WTC11 (cell line): ENCODE measurements at regions not wholly inside any gene's neighbourhood (a gene's known extent, or its start where the extent isn't known, plus 50 kb on each side); places are given as distances from the start of the nearest gene placed in this dataset.

Experiments
- ATAC-seq: fragments of 200-7000 bp; cut with Tn5 transposase; 2 replicates; pipeline ENCODE4 v1.10.0; 2021; ENCODE audit warnings: mild to moderate bottlenecking, moderate library complexity
- CTCF ChIA-PET: fragments of 300-600 bp; sonication (Branson Sonifier 250); formaldehyde crosslinking; loops from one replicate; lab custom pipeline; 2021; ENCODE audit warnings: antibody characterized with exemption; lab: Charles Lee
- POLR2A ChIA-PET: fragments of 350-600 bp; sonication (Branson Sonifier 250); formaldehyde crosslinking; loops from one replicate; lab custom pipeline; 2021; ENCODE audit warnings: antibody characterized with exemption; lab: Charles Lee
- DNase-seq: peaks from one replicate; pipeline ENCODE4 v3.0.0; 2021; ENCODE audit warnings: low spot score
- H3K27ac Mint-ChIP-seq: 2 replicates; pipeline ENCODE4 v1.8.0; 2021; ENCODE audit warnings: mixed read lengths
- H3K27me3 Mint-ChIP-seq: 2 replicates; pipeline ENCODE4 v1.8.0; 2021; ENCODE audit warnings: low read depth, mild to moderate bottlenecking, moderate library complexity, mixed read lengths
- H3K36me3 Mint-ChIP-seq: 2 replicates; pipeline ENCODE4 v1.8.0; 2021; ENCODE audit warnings: mixed read lengths
- H3K4me1 Mint-ChIP-seq: 2 replicates; pipeline ENCODE4 v1.8.0; 2022; ENCODE audit warnings: mixed read lengths
- H3K4me3 Mint-ChIP-seq: 2 replicates; pipeline ENCODE4 v1.8.0; 2021; ENCODE audit warnings: mild to moderate bottlenecking, moderate library complexity, mixed read lengths
- H3K9me3 Mint-ChIP-seq: 2 replicates; pipeline ENCODE4 v1.8.0; 2021; ENCODE audit warnings: mixed read lengths
- GABPB1 ChIP-seq: sonication (generic); formaldehyde crosslinking; IDR thresholded peaks from 2 replicates; pipeline ENCODE4 v1.8.1; 2023; ENCODE audit warnings: mild to moderate bottlenecking, missing genetic modification reagents
- GRHL2 ChIP-seq: fragments of 250-450 bp; sonication (Bioruptor Pico); IDR thresholded peaks from 2 replicates; pipeline ENCODE4 v1.8.0; 2022; ENCODE audit warnings: mild to moderate bottlenecking, moderate library complexity; ENCODE audit not compliant: insufficient replicate concordance, severe bottlenecking
- IRF2 ChIP-seq: sonication (generic); formaldehyde crosslinking; IDR thresholded peaks from 2 replicates; pipeline ENCODE4 v1.8.0; 2022; ENCODE audit warnings: low read depth, missing genetic modification reagents, borderline replicate concordance
- MYBL2 ChIP-seq: sonication (generic); formaldehyde crosslinking; IDR thresholded peaks from 2 replicates; pipeline ENCODE4 v1.8.1; 2023; ENCODE audit warnings: mild to moderate bottlenecking, moderate library complexity, missing genetic modification reagents
- OVOL2 ChIP-seq: fragments of 250-450 bp; sonication (Bioruptor Pico); IDR thresholded peaks from 2 replicates; pipeline ENCODE4 v1.9.0; 2021; ENCODE audit warnings: mild to moderate bottlenecking, borderline replicate concordance
- SMAD4 ChIP-seq: sonication (generic); formaldehyde crosslinking; IDR thresholded peaks from 2 replicates; pipeline ENCODE4 v1.8.0; 2022; ENCODE audit warnings: mild to moderate bottlenecking, missing genetic modification reagents
- ZNF317 ChIP-seq: sonication (generic); formaldehyde crosslinking; IDR thresholded peaks from 2 replicates; pipeline ENCODE4 v1.8.1; 2023; ENCODE audit warnings: low read depth, mild to moderate bottlenecking, moderate library complexity, missing genetic modification reagents, borderline replicate concordance
- TF ChIP-seq, protein P1 (sequence below): fragments of 200-600 bp; IDR thresholded peaks from 2 replicates; pipeline ENCODE4 v1.8.0; 2022; ENCODE audit warnings: antibody characterized with exemption
- TF ChIP-seq, protein P2 (sequence below): fragments of 250-450 bp; sonication (Bioruptor Pico); IDR thresholded peaks from 2 replicates; pipeline ENCODE4 v1.9.0; 2021; ENCODE audit warnings: mild to moderate bottlenecking
- TF ChIP-seq, protein P3 (sequence below): sonication (generic); formaldehyde crosslinking; IDR thresholded peaks from 2 replicates; pipeline ENCODE4 v1.8.1; 2022; ENCODE audit warnings: mild to moderate bottlenecking, moderate library complexity, missing genetic modification reagents
- TF ChIP-seq, protein P4 (sequence below): sonication (generic); formaldehyde crosslinking; IDR thresholded peaks from 2 replicates; pipeline ENCODE4 v1.8.0; 2023; ENCODE audit warnings: mild to moderate bottlenecking, missing genetic modification reagents
- TF ChIP-seq, protein P5 (sequence below): fragments of 250-450 bp; sonication (Bioruptor Pico); IDR thresholded peaks from 2 replicates; pipeline ENCODE4 v2.1.2; 2022; ENCODE audit warnings: mild to moderate bottlenecking, moderate library complexity
- TF ChIP-seq, protein P6 (sequence below): sonication (generic); formaldehyde crosslinking; IDR thresholded peaks from 2 replicates; pipeline ENCODE4 v1.8.1; 2022; ENCODE audit warnings: low read depth, missing genetic modification reagents, borderline replicate concordance
- TF ChIP-seq, protein P7 (sequence below): sonication (generic); formaldehyde crosslinking; IDR thresholded peaks from 2 replicates; pipeline ENCODE4 v1.8.1; 2023; ENCODE audit warnings: mild to moderate bottlenecking, missing genetic modification reagents
- TF ChIP-seq, protein P8 (sequence below): sonication (generic); formaldehyde crosslinking; IDR thresholded peaks from 2 replicates; pipeline ENCODE4 v1.8.1; 2022; ENCODE audit warnings: low read depth, mild to moderate bottlenecking, moderate library complexity, missing genetic modification reagents, borderline replicate concordance

DNA sequence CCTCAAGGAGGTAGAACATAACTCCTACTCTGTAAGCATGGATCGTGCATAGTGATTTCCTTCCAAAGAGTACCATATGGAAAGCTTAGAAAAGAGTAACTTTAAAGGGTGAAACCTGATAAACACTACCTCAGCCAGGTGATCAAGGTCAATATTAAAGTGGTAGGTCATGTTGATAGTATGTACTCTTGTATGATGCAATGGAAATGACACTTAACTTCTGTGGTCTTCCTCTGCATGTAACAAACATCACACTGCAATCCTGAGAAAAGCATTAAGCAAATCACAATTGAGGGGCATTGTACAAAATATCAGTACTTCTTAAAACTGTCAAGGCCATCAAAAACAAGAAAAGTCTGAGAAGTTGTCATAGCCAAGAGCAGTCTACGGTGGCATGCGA lies 83.8 kb downstream of the LEPR start:
- no peaks in the 10 kb centered on the region for H3K36me3 Mint-ChIP-seq
- CTCF ChIA-PET: no interaction called here
- ATAC-seq (no peak), DNase-seq (no peak)
- peaks cover 2% of the 10 kb centered on the region for H3K4me1 Mint-ChIP-seq
- no peak overlapping the region for H3K27ac Mint-ChIP-seq
- H3K9me3 Mint-ChIP-seq: no peaks in the 10 kb centered on the region
- H3K27me3 Mint-ChIP-seq: no peaks in the 10 kb centered on the region
- POLR2A ChIA-PET: no interaction called here
- H3K4me3 Mint-ChIP-seq: no peak overlapping the region
- TF ChIP-seq IRF2 (CRISPR knock-in tag): no peak
- TF ChIP-seq, protein P1, sequence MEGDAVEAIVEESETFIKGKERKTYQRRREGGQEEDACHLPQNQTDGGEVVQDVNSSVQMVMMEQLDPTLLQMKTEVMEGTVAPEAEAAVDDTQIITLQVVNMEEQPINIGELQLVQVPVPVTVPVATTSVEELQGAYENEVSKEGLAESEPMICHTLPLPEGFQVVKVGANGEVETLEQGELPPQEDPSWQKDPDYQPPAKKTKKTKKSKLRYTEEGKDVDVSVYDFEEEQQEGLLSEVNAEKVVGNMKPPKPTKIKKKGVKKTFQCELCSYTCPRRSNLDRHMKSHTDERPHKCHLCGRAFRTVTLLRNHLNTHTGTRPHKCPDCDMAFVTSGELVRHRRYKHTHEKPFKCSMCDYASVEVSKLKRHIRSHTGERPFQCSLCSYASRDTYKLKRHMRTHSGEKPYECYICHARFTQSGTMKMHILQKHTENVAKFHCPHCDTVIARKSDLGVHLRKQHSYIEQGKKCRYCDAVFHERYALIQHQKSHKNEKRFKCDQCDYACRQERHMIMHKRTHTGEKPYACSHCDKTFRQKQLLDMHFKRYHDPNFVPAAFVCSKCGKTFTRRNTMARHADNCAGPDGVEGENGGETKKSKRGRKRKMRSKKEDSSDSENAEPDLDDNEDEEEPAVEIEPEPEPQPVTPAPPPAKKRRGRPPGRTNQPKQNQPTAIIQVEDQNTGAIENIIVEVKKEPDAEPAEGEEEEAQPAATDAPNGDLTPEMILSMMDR: no peak
- TF ChIP-seq, protein P2, sequence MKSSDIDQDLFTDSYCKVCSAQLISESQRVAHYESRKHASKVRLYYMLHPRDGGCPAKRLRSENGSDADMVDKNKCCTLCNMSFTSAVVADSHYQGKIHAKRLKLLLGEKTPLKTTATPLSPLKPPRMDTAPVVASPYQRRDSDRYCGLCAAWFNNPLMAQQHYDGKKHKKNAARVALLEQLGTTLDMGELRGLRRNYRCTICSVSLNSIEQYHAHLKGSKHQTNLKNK (CRISPR knock-in tag): no peak
- TF ChIP-seq GABPB1 (CRISPR knock-in tag): no peak
- TF ChIP-seq, protein P3, sequence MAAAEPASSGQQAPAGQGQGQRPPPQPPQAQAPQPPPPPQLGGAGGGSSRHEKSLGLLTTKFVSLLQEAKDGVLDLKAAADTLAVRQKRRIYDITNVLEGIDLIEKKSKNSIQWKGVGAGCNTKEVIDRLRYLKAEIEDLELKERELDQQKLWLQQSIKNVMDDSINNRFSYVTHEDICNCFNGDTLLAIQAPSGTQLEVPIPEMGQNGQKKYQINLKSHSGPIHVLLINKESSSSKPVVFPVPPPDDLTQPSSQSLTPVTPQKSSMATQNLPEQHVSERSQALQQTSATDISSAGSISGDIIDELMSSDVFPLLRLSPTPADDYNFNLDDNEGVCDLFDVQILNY (CRISPR knock-in tag): no peak

DNA sequence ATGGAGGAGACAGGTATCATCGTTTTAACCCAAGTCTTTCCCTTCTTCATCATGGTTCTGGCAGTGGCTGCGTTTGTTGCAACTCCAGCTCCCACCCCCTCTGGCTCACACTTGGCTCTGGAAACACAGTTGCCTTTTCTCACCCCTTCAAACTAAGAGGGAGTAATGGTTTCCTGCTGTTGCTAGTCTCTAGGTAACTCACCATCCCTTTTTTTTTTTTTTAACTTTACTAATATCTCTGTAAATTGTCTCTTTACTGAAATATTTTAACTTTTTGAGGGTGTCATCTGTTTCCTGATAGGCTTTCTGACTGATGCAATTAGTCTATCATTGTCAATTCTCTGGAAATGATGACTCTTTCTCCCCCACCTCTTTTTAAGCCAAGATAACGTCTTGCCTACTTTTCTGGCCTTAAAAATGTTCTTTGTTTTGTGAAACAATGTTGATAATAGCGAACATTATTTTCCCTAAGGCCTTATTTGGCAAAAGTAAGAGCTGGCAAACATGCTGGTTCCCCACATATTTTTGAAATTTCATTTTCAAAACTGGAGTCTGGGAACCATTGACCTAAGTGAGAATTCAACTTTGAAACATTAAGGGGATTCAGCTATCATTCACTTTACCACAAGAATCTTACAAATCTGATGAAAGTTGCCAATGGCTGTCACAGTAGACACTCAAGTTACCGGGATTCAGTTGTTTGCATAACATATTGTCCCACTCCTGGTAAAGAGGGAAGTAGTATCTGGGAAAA lies 85.3 kb downstream of the LEPR start:
- DNase-seq (no peak), ATAC-seq (no peak)
- POLR2A ChIA-PET: interaction anchor here (0.7 kb wide), 1 partner anchor 67 kb away, joined by 4 read pairs; no protein-coding TSS in a partner anchor
- Mint-ChIP-seq H3K4me3 (no peak overlapping the region), H3K27ac (no peak overlapping the region)
- TF ChIP-seq GRHL2 (CRISPR knock-in tag) (no peak), ZNF317 (CRISPR knock-in tag) (no peak)
- TF ChIP-seq, all 79 proteins: peak for 0
- Mint-ChIP-seq H3K27me3 (no peaks in the 10 kb centered on the region), H3K9me3 (no peaks in the 10 kb centered on the region), H3K36me3 (no peaks in the 10 kb centered on the region), H3K4me1 (peaks cover 14% of the 10 kb centered on the region)
- CTCF ChIA-PET: interaction anchor here (0.6 to 1.3 kb wide), 2 partner anchors 47 to 270 kb away, joined by 4 read pairs; no protein-coding TSS in a partner anchor

DNA sequence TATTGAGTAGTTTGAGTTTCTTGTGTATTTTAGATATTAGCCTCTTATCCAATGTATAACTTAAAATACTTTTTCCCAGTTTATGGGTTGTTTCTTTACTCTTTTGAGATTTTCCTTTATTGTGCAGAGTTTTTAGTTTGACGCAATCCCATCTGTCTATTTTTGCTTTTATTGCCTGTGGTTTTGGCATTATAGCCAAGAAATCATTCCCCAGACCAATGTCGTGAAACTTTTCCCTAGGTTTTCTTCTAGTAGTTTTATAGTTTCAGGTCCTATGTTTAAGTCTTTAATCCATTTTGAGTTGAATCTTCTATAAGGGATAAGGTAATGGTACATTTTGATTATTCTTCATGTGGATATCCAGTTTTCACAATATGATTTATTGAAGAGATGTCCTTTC lies 87.6 kb downstream of the LEPR start:
- H3K36me3 Mint-ChIP-seq: no peaks in the 10 kb centered on the region
- no peak overlapping the region for H3K27ac Mint-ChIP-seq
- ChIA-PET CTCF (no interaction called here), POLR2A (no interaction called here)
- peaks cover 14% of the 10 kb centered on the region for H3K4me1 Mint-ChIP-seq
- no peaks in the 10 kb centered on the region for H3K9me3 Mint-ChIP-seq
- DNase-seq (no peak), ATAC-seq (no peak)
- no peaks in the 10 kb centered on the region for H3K27me3 Mint-ChIP-seq
- TF ChIP-seq MYBL2 (CRISPR knock-in tag) (no peak), OVOL2 (CRISPR knock-in tag) (no peak), SMAD4 (CRISPR knock-in tag) (no peak), GRHL2 (CRISPR knock-in tag) (no peak)
- TF ChIP-seq, protein P4, sequence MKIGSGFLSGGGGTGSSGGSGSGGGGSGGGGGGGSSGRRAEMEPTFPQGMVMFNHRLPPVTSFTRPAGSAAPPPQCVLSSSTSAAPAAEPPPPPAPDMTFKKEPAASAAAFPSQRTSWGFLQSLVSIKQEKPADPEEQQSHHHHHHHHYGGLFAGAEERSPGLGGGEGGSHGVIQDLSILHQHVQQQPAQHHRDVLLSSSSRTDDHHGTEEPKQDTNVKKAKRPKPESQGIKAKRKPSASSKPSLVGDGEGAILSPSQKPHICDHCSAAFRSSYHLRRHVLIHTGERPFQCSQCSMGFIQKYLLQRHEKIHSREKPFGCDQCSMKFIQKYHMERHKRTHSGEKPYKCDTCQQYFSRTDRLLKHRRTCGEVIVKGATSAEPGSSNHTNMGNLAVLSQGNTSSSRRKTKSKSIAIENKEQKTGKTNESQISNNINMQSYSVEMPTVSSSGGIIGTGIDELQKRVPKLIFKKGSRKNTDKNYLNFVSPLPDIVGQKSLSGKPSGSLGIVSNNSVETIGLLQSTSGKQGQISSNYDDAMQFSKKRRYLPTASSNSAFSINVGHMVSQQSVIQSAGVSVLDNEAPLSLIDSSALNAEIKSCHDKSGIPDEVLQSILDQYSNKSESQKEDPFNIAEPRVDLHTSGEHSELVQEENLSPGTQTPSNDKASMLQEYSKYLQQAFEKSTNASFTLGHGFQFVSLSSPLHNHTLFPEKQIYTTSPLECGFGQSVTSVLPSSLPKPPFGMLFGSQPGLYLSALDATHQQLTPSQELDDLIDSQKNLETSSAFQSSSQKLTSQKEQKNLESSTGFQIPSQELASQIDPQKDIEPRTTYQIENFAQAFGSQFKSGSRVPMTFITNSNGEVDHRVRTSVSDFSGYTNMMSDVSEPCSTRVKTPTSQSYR (CRISPR knock-in tag): no peak
- TF ChIP-seq, protein P5, sequence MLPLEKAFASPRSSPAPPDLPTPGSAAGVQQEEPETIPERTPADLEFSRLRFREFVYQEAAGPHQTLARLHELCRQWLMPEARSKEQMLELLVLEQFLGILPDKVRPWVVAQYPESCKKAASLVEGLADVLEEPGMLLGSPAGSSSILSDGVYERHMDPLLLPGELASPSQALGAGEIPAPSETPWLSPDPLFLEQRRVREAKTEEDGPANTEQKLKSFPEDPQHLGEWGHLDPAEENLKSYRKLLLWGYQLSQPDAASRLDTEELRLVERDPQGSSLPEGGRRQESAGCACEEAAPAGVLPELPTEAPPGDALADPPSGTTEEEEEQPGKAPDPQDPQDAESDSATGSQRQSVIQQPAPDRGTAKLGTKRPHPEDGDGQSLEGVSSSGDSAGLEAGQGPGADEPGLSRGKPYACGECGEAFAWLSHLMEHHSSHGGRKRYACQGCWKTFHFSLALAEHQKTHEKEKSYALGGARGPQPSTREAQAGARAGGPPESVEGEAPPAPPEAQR (CRISPR knock-in tag): no peak
- TF ChIP-seq, protein P6, sequence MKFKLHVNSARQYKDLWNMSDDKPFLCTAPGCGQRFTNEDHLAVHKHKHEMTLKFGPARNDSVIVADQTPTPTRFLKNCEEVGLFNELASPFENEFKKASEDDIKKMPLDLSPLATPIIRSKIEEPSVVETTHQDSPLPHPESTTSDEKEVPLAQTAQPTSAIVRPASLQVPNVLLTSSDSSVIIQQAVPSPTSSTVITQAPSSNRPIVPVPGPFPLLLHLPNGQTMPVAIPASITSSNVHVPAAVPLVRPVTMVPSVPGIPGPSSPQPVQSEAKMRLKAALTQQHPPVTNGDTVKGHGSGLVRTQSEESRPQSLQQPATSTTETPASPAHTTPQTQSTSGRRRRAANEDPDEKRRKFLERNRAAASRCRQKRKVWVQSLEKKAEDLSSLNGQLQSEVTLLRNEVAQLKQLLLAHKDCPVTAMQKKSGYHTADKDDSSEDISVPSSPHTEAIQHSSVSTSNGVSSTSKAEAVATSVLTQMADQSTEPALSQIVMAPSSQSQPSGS (CRISPR knock-in tag): no peak
- TF ChIP-seq, protein P7, sequence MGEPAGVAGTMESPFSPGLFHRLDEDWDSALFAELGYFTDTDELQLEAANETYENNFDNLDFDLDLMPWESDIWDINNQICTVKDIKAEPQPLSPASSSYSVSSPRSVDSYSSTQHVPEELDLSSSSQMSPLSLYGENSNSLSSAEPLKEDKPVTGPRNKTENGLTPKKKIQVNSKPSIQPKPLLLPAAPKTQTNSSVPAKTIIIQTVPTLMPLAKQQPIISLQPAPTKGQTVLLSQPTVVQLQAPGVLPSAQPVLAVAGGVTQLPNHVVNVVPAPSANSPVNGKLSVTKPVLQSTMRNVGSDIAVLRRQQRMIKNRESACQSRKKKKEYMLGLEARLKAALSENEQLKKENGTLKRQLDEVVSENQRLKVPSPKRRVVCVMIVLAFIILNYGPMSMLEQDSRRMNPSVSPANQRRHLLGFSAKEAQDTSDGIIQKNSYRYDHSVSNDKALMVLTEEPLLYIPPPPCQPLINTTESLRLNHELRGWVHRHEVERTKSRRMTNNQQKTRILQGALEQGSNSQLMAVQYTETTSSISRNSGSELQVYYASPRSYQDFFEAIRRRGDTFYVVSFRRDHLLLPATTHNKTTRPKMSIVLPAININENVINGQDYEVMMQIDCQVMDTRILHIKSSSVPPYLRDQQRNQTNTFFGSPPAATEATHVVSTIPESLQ: no peak
- TF ChIP-seq, protein P8, sequence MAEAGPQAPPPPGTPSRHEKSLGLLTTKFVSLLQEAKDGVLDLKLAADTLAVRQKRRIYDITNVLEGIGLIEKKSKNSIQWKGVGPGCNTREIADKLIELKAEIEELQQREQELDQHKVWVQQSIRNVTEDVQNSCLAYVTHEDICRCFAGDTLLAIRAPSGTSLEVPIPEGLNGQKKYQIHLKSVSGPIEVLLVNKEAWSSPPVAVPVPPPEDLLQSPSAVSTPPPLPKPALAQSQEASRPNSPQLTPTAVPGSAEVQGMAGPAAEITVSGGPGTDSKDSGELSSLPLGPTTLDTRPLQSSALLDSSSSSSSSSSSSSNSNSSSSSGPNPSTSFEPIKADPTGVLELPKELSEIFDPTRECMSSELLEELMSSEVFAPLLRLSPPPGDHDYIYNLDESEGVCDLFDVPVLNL: no peak
- no peak overlapping the region for H3K4me3 Mint-ChIP-seq
